HG03442 (cell line): ENCODE measurements at regions not wholly inside any gene's neighbourhood (a gene's known extent, or its start where the extent isn't known, plus 50 kb on each side); places are given as distances from the start of the nearest gene placed in this dataset.

Source experiments
- ATAC-seq: cut with Tn5 transposase; IDR thresholded peaks from one replicate; pipeline ENCODE4 v1.9.1; 2021; ENCODE audit warnings: mild to moderate bottlenecking, moderate library complexity; ENCODE audit not compliant: unreplicated experiment

- ATAC-seq, result no peak
These were observed 187.4 kb downstream of the PHLDA1 start for GRCh38 chr12:75844049-75844770.

DNA sequence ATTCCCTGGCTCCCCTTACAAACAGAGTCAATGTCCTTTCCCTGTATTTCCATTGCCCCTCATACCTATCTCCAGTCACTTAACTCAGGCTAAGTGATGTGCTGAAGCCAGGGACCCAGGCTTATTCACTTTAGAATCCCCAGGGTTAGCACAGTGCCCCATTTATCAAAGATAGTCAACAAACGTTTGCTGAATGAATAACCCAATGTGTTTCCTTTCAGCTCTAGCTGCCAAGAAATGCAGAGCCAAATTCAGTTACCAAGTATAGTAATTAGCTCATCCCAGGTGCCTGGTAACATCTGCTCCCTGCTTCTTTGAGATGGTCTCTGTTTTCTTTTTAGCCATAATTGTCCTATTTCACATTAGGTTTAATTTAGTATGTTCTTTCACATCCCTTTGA, 189.5 kb downstream of the PHLDA1 start:
- ATAC-seq, result no peak

GRCh38 chr12:75840994-75841355, 190.6 kb downstream of the PHLDA1 start:
- peak; percentile 65 for ATAC-seq

- no peak for ATAC-seq
These were observed 193.3 kb downstream of the PHLDA1 start for GRCh38 chr12:75838309-75838708.

GRCh38 chr12:75837700-75838099, 193.9 kb downstream of the PHLDA1 start:
- ATAC-seq, result no peak

DNA sequence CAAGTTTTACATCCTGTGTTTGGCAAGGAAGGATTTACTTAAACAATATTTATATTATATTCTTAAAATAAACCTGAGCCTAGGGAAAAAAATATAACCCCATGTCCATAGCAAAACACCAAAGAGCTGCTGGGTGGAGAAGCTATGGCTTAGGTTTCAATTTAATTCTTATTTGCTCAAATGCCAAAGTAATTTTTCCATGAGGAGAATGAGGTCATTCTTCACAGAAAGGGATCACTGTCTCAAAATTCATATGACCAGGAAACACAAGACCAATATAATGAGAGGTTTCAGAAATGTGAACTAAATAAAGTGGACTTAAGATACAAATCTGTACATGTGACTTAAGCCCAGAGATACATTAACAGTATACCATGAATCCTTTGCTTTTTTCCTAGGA, 195.0 kb downstream of the PHLDA1 start:
- ATAC-seq, result no peak

GRCh38 chr12:75834591-75834990, 197.0 kb downstream of the PHLDA1 start:
- ATAC-seq, result no peak

GRCh38 chr12:75833268-75833667, 198.3 kb downstream of the PHLDA1 start:
- no peak for ATAC-seq

DNA sequence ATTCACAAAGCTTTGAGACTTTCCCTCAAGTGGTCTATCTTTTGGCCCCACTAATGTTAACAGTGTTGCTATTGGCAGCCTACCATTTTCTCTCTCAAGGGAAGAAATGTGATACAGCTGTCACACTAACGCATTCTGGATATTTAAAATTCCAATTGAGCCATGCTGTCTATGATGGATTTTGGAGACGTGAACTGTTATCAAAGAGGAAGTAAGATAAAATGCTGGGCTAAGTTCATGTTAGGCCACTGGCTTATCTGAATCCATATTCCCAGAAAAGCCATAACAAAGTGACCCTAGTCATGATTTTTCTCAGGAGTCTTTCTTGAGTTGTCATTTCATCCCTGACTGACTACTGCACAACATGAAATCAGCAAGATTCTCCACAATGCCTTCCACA, 200.2 kb downstream of the PHLDA1 start:
- no peak for ATAC-seq

- no peak for ATAC-seq
These were observed 204.5 kb downstream of the PHLDA1 start for GRCh38 chr12:75827061-75827460.

DNA sequence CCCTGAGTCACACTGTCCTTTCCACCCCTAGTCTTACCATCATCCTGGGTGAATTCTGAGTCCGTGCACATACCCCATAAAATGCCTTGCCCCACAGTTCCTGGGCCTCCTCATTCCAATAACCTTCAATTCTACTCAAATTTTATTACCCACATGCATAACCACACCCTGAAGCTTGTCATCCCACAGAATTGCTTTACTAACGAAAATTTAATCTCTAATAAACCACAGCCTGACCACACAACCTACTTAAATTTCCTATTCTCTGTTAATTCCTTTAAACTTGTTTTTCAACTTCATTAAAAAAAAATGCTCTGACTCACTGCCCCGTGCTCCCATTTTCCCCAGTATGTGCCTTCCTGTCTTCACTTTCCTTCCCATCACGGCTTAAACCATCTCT, 205.9 kb downstream of the PHLDA1 start:
- no peak for ATAC-seq

- no peak for ATAC-seq
These were observed 208.1 kb downstream of the PHLDA1 start for GRCh38 chr12:75823475-75823874.

GRCh38 chr12:75822416-75822815, 209.2 kb downstream of the PHLDA1 start:
- ATAC-seq, result no peak

GRCh38 chr12:75820848-75821578, 210.6 kb downstream of the PHLDA1 start:
- no peak for ATAC-seq

GRCh38 chr12:75820071-75820470, 211.5 kb downstream of the PHLDA1 start:
- no peak for ATAC-seq

GRCh38 chr12:75819512-75819911, 212.1 kb downstream of the PHLDA1 start:
- ATAC-seq, result no peak

DNA sequence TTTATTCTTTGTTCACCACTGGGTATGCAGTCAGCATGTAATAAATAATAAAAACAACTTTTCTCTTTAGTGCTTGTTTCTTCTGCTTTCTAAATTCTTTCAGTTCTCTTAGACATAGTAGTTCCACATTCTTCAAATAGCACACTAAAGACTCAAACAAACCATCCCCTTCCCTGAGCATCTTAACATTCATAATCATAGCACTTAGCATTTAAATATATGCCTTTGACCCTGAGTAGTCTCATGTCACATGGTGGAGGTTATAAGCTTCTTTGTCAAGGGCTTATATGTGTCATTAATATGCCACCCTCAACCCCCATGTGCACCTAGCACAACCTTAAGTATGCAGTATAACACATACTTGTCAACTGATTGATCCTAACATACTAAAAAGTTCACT, 212.7 kb downstream of the PHLDA1 start:
- ATAC-seq, result no peak

- no peak for ATAC-seq
These were observed 214.7 kb downstream of the PHLDA1 start for GRCh38 chr12:75816897-75817296.

DNA sequence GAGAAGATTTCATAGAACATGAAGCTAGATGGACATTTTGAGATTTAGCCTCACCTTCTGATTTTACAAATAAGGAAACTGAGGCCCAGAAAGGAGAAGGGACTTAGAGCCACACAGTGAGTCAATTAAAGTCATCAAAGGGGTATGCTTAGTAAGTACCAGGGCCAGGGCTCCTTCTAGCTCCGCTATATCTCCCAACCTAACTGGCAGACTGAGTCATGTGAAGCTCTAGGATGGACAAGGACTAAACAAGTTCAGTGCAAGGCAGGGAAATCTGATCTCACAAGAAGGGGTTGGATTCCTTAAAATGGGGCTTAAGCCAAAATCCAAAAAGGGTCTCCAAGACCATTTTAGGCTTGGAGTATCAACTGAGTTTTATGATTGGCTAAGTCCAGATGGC, 215.8 kb downstream of the PHLDA1 start:
- no peak for ATAC-seq

- no peak for ATAC-seq
These were observed 216.5 kb downstream of the PHLDA1 start for GRCh38 chr12:75814851-75815754.

- ATAC-seq, result no peak
These were observed 218.5 kb downstream of the PHLDA1 start for GRCh38 chr12:75813072-75813471.
